GM21717 (cell line): ENCODE measurements at regions not wholly inside any gene's neighbourhood (a gene's known extent, or its start where the extent isn't known, plus 50 kb on each side); places are given as distances from the start of the nearest gene placed in this dataset.

Source experiments
- ATAC-seq: cut with Tn5 transposase; IDR thresholded peaks from one replicate; pipeline ENCODE4 v1.9.1; 2021; ENCODE audit warnings: mild to moderate bottlenecking, moderate library complexity; ENCODE audit not compliant: unreplicated experiment

DNA sequence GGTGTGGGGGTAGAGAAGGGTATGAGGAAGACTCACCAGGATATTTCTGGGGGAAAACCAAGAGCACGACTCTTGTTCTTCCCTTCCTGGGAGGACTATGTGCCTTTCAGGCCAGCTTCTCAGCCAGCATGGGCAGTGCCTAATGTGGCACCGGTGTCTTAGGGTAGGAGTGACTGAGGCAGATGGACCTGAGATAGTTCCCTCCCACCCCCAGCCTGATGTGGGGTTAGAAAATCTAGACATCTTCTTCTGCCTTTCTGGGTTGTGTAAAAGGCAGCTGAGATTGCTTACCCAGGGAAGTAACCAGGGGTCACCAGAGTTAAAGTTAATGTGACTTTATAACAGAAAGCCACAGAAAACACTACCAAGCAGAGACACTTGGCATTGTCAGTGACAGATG lies 127.3 kb downstream of the TMA16 start:
- ATAC-seq: no peak

GRCh38 chr4:163622379-163623035 lies 128.0 kb downstream of the TMA16 start:
- no peak for ATAC-seq

DNA sequence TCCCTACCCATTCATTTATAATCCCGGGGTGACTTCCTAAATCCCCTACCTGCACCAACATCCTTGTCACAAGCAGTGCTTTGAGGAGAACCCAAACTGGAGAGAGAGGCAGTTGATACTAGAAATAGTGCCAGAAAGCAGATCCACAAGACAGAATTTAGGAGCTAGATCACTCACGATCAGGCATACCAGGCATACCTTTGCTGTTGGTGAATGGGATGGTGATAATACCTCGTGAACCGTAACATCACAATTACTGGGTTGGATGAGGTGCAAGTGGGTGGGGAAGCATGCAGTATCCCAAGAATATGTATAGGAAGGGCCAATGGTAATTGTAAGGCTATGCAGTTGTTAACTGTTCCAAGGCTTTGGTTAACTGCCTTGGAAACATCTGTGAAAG lies 129.3 kb downstream of the TMA16 start:
- no peak for ATAC-seq

GRCh38 chr4:163624727-163625126 lies 130.2 kb downstream of the TMA16 start:
- no peak for ATAC-seq

GRCh38 chr4:163631288-163631687 lies 136.8 kb downstream of the TMA16 start:
- no peak for ATAC-seq

DNA sequence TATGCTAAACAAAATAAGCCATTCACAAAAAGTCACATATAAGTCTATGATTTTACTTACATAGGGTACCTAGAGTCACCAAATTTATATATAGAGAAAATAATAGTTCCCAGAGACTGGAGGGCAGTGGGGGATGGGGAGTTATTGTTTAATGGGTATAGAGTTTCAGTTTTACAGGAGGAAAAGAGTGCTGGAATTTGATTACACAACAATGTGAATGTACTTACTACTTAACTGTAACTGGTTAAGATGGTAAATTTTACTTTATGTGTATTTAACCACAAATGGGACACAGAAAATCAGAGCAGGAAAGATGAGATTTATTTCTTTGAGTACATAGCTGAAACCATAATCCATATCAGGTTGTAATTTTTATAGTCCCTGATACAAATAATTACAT lies 144.4 kb downstream of the TMA16 start:
- ATAC-seq: no peak

- ATAC-seq: no peak
Measured at GRCh38 chr4:163649557-163650091, 155.1 kb downstream of the TMA16 start.

DNA sequence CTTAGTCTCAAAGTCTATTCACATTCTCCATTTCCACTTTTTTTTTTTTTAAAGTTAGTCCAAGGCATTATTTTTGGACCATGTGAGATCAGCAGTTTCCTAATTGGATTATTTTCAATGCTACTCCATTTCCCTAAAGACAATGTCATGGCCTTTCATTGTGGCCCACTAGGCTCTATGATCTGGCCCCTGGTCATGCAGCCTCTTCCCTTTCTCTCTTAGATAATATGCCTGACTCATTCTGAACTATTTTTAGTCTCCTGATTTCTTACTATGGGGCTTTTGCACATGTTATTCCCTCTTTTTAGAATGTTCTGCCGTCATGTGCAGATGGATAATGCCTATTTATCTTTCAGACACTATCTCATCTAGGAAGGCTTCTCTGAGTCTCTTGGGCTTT lies 157.3 kb downstream of the TMA16 start:
- ATAC-seq: no peak

DNA sequence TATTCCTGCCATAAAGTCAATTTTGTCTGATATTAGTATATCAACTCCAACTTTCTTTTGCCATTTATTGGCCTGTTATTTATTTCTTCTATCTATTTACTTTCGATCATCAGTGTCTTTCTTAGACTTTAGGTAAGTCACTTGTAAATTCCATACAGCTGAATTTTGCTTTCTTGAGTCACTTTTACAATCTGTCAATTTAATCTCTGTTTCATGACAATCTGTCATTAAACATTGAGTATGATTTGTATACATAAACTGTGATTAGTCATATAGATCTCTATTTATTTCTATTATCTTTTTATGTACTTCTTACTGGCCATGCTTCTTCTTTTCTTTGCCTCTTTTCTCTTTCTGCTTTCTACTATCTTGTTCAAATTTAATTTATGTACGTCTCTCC lies 160.1 kb downstream of the TMA16 start:
- no peak for ATAC-seq

GRCh38 chr4:163660636-163661035 lies 166.1 kb downstream of the TMA16 start:
- ATAC-seq: no peak

DNA sequence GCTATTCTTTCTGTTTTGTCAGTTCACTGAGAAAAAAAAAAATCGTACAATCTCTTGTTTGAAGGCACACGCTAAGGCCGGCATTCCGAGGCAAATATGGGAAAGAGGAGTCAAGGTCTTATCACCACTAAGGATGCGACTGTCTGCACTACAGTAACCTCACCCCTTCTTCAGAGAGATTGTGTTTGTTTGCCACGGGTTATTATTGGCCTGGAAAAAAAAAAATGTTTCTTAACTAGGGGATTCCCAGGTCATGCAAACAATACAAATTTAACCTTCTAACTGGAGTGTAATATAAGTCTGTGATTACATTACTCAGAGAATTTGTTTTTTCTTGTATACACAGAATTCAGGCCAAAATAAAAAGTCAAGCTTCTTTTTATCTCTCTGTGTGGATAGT lies 168.3 kb downstream of the TMA16 start:
- ATAC-seq: no peak

GRCh38 chr4:163663454-163664225 lies 169.2 kb downstream of the TMA16 start:
- ATAC-seq: peak; percentile 87

DNA sequence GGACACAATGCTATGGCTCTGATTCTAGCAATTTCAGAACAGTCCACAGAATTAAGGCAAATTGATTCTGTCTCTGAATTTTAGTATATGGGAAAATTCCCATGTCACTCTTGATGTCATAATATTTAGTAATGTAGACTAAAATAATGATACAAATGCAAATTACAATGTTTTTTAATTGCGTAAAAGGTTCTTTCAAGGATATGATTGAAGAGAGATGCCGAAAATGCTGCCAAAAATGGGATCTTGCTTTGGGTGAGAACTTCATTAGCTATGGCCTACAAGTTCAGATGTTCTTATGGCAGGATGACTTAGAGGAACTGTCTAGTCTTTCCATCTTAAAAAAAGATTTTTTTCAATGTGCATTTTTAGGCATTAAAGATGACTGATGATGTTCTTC lies 170.6 kb downstream of the TMA16 start:
- ATAC-seq: no peak

DNA sequence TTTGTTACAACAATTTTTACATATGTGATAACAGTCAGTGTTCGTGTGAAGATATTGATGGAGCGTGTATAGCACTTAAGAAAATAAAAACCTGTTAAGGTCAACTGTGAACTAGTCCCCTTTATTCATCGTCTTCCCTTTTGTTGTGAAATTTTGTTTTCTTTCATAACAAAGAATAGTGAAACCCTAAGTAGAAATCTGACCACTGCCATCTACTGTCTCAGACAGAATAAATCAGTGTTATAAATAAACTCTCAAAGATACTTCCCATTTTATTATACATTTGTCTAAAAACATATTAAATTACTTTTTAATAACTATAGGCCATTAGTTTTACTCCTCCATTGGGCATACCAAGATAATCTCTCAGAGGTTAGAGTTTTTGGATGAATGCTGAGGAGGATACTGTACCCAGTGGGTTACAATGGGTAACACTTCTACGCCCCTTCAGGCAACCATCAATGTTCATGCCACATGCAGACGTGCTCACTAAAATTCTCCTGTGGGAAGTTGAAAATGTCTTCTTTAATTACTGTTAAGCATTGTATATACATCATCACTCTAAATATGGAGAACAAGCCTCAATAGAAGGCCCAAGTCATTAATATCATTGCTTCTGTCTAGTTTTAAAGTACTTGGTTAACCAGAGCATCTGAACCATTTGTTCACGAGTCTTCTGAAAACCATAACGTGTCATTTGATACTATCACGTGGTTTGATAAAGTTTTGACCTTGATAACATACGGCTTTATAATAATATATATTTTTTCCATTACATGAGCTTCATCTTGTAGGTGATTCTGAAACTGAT lies 171.2 kb downstream of the TMA16 start:
- peak; percentile 42 for ATAC-seq

GRCh38 chr4:163666332-163666873 lies 171.9 kb downstream of the TMA16 start:
- no peak for ATAC-seq

DNA sequence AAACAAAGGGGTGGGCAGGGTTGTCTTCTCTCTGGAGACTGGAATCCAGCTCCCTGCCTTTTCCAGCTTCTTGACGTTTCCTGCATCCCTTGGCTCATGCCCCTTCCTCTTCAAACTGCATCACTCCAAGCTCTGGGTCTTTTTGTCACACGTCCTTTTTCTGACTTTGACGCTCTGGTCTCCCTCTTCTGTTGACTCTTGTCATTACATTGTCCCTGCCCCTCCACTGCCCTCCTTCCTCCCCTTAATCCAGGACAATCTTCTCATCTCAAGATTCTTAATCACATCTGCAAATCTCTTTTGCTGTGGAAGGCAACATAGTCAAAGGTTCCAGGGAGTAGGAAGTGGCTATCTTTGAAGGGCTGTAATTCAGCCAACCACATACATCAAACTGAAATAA lies 178.3 kb downstream of the TMA16 start:
- no peak for ATAC-seq

GRCh38 chr4:163673848-163674697 lies 179.6 kb downstream of the TMA16 start:
- peak; percentile 88 for ATAC-seq

DNA sequence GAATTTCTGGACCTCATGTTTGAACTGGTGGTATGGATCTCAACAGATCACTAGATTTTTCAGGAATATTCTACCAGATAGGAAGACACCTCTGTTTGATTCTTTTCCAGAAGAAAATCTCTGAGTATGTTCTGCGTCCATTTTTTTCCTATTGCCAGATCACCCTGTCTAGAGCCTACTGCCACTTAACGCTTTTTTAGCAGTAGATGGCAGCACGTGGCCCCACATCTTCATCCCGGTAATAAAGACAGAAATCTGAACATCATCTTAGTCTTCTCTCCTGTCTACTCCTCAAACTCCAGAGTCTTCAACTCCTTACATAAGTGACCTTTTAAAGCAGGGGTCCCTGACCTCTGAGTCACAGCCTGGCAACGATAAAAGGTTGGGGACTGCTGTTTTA lies 184.7 kb downstream of the TMA16 start:
- ATAC-seq: no peak

DNA sequence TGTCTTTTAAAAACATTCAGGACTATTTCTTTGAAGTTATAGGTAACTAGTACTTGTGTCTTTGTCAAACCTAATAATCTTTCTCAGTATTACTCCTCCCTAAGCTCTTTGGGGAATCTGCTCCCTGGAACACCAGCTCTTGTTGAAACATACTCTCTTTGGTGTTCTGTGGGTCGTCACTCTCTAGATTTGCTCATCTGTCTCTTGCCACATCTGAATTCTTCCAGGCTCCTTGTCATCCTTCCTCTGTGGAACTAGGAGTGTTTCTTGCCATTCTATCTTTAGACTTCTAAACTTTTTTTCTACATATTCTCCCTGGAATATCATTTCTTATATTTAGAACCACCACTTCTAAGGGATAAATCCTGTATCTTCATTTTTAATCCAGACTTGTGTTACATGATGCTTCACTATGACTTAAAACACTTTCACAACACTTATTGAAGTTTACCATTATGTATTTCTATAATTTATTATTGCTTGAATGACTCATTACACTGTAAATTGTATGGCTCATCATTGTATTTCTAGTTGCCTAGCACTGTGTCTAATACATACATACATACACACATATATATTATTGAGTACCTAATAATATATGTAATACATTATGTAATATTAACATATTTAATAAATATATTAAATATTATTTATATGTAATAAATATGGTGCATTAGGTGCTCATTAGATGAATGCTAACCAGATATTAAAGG lies 186.1 kb downstream of the TMA16 start:
- ATAC-seq: no peak
